Erythroblast (primary cell): ENCODE measurements at regions not wholly inside any gene's neighbourhood (a gene's known extent, or its start where the extent isn't known, plus 50 kb on each side); places are given as distances from the start of the nearest gene placed in this dataset.

Source experiments
- GATA1 ChIP-seq: IDR thresholded peaks from 2 replicates; pipeline ENCODE4 v1.6.1; 2011; ENCODE audit warnings: low read depth, mild to moderate bottlenecking, control low read depth, low read length, moderate library complexity
- POLR2A ChIP-seq: IDR thresholded peaks from 2 replicates; pipeline ENCODE4 v1.6.1; 2011; ENCODE audit warnings: mild to moderate bottlenecking, low read length

DNA sequence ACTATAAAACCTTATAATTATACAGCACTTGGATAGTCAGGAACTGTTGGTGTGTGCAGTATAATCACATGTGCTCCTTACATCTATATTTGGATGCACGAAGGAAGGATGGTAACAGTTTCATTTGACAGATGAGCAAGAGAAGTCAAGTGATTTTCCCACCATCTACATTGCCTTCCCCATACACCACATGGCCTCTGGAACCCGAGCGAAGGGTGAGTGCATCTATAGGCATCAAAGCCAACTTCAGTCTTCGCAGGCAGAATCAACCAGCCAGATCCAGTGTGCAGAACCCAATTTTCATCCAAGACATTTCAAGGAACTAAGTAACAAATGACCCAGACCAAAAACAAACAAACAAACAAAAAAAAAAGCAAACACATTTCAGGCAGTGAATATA, 85.1 kb upstream of the BLID start:
- TF ChIP-seq POLR2A (no peak), GATA1 (no peak)
